CD4-positive, alpha-beta T cell treated with Interferon alpha-2 for 1 hour (primary cell): ENCODE measurements at regions not wholly inside any gene's neighbourhood (a gene's known extent, or its start where the extent isn't known, plus 50 kb on each side); places are given as distances from the start of the nearest gene placed in this dataset.

Experiments
- DNase-seq, 2 donors: peaks; one replicate each; pipeline ENCODE4 v3.0.0-alpha.2; 2020 to 2022

DNA sequence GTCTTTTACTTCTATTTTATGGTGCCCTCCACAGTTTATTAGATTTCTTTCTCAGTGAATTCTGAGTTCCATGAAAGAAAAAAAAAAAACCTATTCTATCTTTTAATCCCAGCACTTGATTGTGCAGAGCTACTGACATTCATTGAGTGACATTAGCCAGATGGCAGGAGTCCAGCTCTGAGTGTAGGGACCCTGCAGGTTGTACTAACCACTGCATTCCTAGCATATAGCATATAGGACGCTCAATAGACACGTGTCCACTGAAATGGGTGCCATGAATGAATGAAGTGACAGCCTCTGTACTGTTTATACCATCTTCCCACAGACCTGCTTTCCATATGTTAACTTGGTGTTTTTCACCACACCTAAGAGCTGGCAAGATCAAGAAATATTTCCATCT lies 206.3 kb downstream of the RAP2A start:
- DNase-seq = no peak

DNA sequence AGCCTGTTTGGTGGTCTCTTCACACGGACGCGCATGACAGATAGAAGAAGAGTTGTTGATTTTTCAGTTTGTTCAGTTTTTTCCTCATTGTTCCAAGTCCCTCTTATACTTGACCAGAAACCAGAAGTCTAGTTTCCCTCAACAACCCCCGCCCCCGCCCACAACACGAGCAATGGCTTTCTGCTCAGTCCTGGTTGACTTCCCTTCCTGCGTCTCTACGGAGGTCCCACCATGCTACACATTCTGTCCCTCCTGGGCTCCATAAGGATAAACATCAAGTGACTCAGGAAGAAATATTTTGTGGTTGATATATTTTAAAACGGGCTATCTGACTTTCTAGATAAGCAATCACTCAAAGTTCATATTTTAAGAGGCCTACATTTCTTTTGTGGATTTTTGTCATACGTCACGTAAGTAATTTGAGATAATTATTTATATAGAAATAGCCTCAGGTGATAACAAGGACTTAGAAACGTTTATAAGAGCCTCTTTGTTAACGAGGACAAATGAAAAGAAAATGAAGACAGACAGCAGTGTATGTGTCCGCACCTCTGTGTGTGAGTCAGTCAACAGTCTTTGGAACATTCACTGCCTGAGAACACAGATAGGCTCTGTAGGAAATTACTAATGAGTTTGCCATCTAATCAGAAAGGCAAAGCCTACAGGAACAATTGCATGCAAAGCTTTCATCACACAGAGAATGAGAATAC lies 214.4 kb downstream of the RAP2A start:
- DNase-seq = no peak

GRCh38 chr13:97648881-97649224 lies 214.9 kb downstream of the RAP2A start:
- DNase-seq = no peak

DNA sequence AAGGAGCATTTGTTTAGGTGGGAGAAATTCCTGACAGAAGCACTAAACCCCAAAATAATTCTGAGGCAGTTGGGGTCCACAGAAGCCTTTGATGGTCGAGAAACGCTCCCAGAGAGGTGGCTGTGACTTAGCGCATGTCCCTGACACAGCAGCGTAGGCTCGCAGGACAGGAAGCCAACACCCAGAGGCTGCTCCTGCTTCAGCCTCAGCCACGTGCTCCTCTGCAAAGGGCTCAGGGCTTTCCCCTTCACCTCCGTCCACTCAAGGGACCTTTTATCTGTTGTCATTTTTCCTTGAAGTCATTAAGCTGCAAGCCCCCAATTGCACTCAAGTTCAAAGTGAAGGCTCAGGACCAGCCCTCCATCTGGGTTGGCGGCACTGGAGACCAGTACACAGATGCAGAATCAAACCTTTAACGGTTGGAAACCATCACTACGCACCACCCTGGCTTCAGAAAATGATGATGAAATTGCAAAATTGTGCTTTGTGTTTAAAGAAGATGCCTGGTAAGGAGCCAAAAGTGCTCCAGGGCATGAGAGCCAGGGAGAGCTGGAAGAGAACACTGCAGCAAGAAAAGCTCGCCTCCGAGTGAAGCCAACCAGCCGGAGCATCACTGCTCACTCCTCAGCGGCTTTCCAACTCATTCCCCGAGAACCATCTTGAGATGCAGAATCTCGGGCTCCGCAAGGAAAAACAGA lies 219.6 kb downstream of the RAP2A start:
- DNase-seq = no peak

- no peak for DNase-seq
These were observed 220.3 kb downstream of the RAP2A start for GRCh38 chr13:97654236-97654635.

DNA sequence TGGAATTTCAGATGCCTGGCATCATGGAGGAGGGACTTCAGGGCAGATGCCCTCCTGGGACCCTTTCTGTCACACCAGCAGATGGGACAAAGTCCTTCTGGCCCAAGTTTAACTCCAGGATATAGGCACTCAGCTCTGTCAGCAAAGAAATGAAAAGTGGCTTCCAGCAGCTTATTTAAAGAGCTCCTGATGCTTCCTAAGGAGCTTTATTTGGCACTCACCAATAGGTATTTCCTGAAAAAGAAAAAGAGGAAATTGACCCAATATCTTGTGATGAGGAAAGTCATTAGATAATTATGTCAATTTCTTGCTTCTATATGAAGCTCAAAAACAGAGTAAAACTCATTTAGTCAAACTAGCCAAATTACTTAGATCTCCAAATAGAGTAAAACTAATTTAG lies 224.6 kb downstream of the RAP2A start:
- DNase-seq = no peak

GRCh38 chr13:97659602-97660001 lies 225.6 kb downstream of the RAP2A start:
- peak in 1 of 2 donors; percentile 4 for DNase-seq

- no peak for DNase-seq
These were observed 226.8 kb downstream of the RAP2A start for GRCh38 chr13:97660594-97661260.

DNA sequence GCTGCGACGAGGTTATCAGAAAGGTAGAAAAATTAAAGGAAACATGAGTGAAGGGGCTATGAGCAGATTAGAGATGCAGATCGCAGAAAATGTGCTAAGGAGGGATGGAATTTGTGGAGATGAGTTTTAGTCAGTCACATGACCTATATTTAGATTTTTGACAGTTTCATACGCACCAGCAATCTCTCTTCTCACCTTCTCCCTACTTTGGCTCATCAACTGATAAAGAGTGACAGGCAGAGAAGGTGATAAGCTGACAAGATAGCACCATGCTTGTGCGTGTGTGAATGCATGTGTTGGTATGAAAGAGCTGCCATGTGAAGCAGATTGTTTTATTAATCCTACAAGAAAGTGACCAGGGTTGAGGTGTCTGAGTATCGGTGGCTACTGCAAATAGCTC lies 252.6 kb downstream of the RAP2A start:
- no peak for DNase-seq

GRCh38 chr13:97692628-97693027 lies 258.7 kb downstream of the RAP2A start:
- DNase-seq = no peak

DNA sequence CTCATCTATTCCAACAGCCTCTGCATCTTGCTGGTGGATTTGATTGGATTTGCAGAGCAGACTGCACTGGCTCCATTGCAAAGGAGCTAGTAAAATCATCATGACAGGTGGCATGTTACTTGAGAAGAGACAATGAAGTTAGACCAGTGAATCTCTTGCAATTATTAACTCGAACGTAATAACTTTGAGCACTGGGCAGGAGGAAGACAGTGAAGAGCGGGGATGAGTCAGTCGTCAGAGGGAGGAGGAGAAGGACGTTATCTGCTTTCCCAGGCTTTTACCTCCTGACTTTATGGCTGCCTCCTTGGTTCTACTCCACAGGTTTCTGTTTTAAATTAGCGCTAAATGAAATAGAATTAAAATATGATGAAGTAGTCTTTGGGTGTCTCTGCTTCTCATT lies 257.8 kb upstream of the IPO5 start:
- DNase-seq = no peak

GRCh38 chr13:97696921-97697320 lies 256.6 kb upstream of the IPO5 start:
- DNase-seq = no peak

DNA sequence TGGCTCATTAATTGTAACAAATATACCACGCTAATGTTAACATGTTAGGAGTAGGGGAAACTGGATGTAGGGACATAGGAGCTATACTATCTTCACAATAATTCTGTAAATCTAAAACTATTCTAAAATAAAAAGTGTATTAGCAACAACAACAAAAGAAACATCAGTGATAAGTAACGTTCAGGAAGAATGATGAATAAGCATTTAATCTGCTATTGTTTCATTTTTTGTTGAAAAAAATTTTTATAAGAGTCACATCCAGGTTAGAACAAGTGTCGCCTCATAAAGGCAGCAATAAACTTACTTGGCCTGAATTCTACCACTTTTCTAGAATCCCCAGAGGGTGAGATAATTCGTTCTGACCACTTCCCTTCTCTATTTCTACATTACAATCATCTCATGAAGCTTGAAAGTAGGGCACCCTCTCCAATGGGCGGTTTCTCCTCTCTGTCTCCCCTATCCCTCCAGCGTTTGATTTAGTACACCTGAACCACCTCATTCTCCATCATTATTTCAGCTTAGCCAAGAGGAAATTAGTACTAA lies 253.1 kb upstream of the IPO5 start:
- no peak for DNase-seq

GRCh38 chr13:97702614-97703013 lies 250.9 kb upstream of the IPO5 start:
- DNase-seq = no peak

DNA sequence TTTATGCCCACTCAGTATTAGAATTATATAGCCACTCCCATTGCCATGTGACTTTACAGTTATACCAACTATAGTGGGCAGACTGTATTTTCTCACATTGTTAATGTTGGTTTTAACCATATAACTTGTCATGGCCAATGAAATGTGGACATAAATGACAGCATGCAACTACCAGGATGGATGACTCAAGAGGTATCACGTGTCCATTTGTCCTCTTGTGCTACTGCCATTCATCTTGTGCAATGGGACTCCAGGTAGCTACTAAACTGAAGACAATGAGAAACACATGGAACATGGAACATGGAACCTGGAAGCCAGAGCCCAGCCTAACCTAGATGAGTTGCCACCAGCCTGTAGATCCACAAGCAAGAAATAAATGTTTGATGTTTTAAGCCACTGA lies 242.7 kb upstream of the IPO5 start:
- DNase-seq = no peak

GRCh38 chr13:97712770-97713169 lies 240.7 kb upstream of the IPO5 start:
- no peak for DNase-seq

- DNase-seq = no peak
These were observed 237.7 kb upstream of the IPO5 start for GRCh38 chr13:97715763-97716162.

GRCh38 chr13:97716746-97717145 lies 236.7 kb upstream of the IPO5 start:
- DNase-seq = no peak

GRCh38 chr13:97719736-97720135 lies 233.7 kb upstream of the IPO5 start:
- no peak for DNase-seq

DNA sequence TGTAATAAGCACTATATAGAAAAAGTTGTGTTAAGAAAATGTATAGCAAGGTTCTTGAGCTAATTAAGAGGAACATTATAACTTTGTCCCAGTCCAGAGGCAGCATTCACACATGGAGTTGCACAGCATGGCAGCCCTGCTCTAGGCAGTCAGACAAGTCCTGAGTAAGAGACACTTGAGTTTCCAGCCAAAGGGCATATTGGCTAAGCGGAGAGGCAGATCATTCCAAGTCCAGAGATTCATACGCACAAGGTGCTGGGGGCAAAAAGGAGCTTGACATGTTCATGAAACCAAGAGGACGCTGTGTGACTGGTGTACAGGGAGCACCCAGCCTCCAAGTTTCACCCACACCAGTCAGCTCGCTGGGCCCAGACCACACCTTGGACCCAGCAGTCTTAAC lies 232.6 kb upstream of the IPO5 start:
- no peak for DNase-seq

- no peak for DNase-seq
These were observed 229.8 kb upstream of the IPO5 start for GRCh38 chr13:97723655-97724054.

DNA sequence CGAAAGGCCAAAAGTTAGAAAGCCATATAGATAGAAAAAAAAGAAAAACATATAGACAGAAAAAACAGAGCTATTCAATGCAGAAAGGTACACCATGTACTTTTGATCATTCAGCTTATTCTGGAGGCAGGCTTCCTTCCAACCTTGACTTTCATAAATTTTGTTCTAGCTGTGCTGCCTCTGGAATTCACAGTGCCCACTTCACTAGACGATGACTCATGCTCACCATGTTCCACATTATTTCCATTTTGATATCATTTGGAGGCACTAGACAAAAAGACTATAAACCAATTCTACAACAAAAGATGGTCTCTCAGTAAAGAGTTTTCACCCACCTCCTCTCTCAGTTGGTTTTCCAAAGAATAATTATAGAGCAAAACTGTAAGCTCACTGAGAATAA lies 229.0 kb upstream of the IPO5 start:
- no peak for DNase-seq

GRCh38 chr13:97726664-97727280 lies 226.7 kb upstream of the IPO5 start:
- no peak for DNase-seq

DNA sequence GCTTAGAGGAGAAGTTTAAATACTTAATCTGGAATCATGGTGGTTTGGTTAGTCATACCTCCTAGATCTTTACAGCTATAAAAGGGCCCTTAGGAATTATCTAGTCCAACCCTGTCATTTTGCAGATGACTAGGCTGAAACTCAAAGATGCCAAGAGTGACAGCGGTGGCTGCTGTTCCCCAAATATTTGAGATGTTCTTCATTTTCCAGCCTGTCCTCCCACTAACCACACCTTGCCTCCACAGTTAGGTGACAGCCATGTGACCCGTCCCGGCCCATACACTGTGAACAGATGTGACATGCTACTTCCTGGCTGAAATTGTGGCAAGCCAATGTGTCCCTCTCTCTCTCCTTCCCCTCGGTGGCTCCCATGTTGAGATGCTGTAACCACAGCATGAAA lies 225.5 kb upstream of the IPO5 start:
- no peak for DNase-seq
